Esophagus muscularis mucosa (tissue), 4 donors: ENCODE measurements at regions not wholly inside any gene's neighbourhood (a gene's known extent, or its start where the extent isn't known, plus 50 kb on each side); places are given as distances from the start of the nearest gene placed in this dataset.

Source experiments
- EP300 ChIP-seq: sonication (generic); formaldehyde crosslinking; IDR thresholded peaks from one replicate; pipeline ENCODE4 v1.6.1; 2017; ENCODE audit warnings: antibody characterized with exemption
- POLR2AphosphoS5 ChIP-seq, 2 donors: sonication (generic); formaldehyde crosslinking; IDR thresholded peaks; one replicate each; pipeline ENCODE4 v1.6.1; 2017; ENCODE audit warnings: antibody characterized with exemption in 2 of 2
- TF ChIP-seq, protein P1 (sequence below), 3 experiments: fragments of 200-600 bp in 2 of 3; fragments of 450-650 bp in 1 of 3; sonication (generic) in 2 of 3; IDR thresholded peaks; one replicate each; pipeline ENCODE4 v1.5.1; 2017 to 2019; ENCODE audit warnings: antibody characterized with exemption in 3 of 3, mild to moderate bottlenecking in 2 of 3, moderate library complexity in 1 of 3

DNA sequence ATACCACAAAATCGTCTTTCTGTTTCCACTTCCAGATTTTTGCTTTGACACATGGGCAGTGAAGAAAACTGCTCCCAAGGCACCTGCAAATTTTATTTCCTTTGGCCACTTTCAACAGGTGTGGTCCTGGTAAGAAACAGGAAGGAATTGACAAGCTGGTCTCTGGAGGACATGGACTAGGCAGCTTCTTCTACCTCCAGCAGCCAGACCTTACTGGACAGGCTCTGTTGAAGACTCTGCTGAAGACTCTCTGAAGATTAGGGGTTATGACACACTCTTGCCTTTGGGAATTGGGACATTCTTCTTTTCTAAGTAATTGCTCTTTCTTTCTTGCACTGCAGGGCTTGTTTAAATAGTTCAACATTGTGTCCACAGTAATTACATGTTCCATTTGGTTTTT is 147.7 kb upstream of the DCBLD2 start:
- TF ChIP-seq POLR2AphosphoS5 (IDR thresholded peaks at IDR 0.05) (no peak), EP300 (no peak)
- TF ChIP-seq, protein P1, sequence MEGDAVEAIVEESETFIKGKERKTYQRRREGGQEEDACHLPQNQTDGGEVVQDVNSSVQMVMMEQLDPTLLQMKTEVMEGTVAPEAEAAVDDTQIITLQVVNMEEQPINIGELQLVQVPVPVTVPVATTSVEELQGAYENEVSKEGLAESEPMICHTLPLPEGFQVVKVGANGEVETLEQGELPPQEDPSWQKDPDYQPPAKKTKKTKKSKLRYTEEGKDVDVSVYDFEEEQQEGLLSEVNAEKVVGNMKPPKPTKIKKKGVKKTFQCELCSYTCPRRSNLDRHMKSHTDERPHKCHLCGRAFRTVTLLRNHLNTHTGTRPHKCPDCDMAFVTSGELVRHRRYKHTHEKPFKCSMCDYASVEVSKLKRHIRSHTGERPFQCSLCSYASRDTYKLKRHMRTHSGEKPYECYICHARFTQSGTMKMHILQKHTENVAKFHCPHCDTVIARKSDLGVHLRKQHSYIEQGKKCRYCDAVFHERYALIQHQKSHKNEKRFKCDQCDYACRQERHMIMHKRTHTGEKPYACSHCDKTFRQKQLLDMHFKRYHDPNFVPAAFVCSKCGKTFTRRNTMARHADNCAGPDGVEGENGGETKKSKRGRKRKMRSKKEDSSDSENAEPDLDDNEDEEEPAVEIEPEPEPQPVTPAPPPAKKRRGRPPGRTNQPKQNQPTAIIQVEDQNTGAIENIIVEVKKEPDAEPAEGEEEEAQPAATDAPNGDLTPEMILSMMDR (IDR thresholded peaks at IDR 0.05), result no peak
